ENCODE measurements at regions not wholly inside any gene's neighbourhood (a gene's known extent, or its start where the extent isn't known, plus 50 kb on each side); places are given as distances from the start of the nearest gene placed in this dataset.

DNA sequence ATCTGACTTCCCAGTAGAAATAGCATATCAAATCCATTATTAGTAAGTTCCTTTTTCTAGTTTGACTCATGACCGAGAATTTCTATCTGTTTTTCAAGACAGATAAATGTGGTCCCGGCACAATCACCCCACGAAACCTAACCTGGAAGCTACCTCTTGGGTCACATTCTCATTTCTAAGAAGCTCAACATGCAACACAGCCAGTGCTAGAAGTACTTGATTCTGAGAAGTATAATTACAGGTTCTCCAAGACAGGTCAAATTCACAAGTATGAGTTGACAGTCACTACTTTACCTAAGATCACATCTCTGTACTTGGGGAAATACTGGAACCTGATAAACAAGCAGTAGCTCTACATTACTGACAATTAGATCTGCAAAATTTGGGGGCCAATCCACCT is 54.0 kb upstream of the PLAC1 start:
- intact Hi-C loops (cut with DNase I; ENCODE audit: low total_unique reads), result no loop called here
- no peak overlapping the region for H3K4me3 ChIP-seq
- H3K27ac ChIP-seq, result no peak overlapping the region
- H3K9me3 ChIP-seq, result no peaks in the 10 kb centered on the region
- no peak for DNase-seq (ENCODE audit: low spot score in 2 of 2)
- TF ChIP-seq CTCF (IDR thresholded peaks at IDR 0.05) (no peak), POLR2A (IDR thresholded peaks at IDR 0.05) (no peak), POLR2AphosphoS5 (IDR thresholded peaks at IDR 0.05) (no peak)
- peaks cover 0 to 58% of the 10 kb centered on the region in 2 donors for H3K27me3 ChIP-seq
- H3K4me1 ChIP-seq, result no peaks in the 10 kb centered on the region
- no peaks in the 10 kb centered on the region for H3K36me3 ChIP-seq

- TF ChIP-seq POLR2AphosphoS5 (IDR thresholded peaks at IDR 0.05), result no peak
- no peak for TF ChIP-seq POLR2A (IDR thresholded peaks at IDR 0.05)
- TF ChIP-seq CTCF (IDR thresholded peaks at IDR 0.05), result no peak
- H3K9me3 ChIP-seq, result no peaks in the 10 kb centered on the region
- H3K36me3 ChIP-seq, result no peaks in the 10 kb centered on the region
- peaks cover 0 to 51% of the 10 kb centered on the region in 2 donors for H3K27me3 ChIP-seq
- intact Hi-C loops (cut with DNase I; ENCODE audit: low total_unique reads), result no loop called here
- H3K27ac ChIP-seq, result no peak overlapping the region
- H3K4me1 ChIP-seq, result no peaks in the 10 kb centered on the region
- no peak overlapping the region for H3K4me3 ChIP-seq
- DNase-seq (ENCODE audit: low spot score in 2 of 2), result no peak
These were observed 53.1 kb upstream of the PLAC1 start for GRCh38 chrX:134711135-134711921.

Data from breast epithelium (tissue), 4 donors.